Retinal pigment epithelial cell (primary cell): ENCODE measurements at regions not wholly inside any gene's neighbourhood (a gene's known extent, or its start where the extent isn't known, plus 50 kb on each side); places are given as distances from the start of the nearest gene placed in this dataset.

ENCODE experiments used
- DNase-seq: peaks from one replicate; pipeline ENCODE4 v3.0.0-alpha.2; 2010; ENCODE audit warnings: low read depth
- H3K4me3 ChIP-seq: 2 replicates; pipeline ENCODE4 v1.5.1; 2011; ENCODE audit warnings: mild to moderate bottlenecking, low read length, control low read depth, moderate library complexity
- CTCF ChIP-seq: conservative IDR thresholded peaks from 2 replicates; pipeline ENCODE4 v1.5.1; 2011; ENCODE audit warnings: low read depth, low read length, control low read depth, inconsistent platforms

DNA sequence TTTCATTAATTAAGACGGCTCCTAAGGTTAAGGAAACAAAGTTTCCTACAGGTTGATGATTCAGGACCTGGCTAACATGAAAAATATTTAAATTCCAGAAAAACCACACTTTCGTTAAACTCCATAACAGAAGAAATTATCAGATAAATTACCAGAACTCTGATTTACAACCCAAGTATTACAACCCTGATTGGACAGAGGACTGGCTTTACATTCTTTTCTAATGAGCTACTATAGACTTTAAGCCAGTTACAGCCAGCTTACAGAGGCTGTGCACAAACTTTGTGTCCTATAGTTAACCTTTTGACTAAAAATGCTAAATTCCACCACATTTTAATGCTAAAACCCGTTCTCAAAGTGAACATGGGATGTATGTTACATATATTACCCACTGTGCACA, 458.6 kb downstream of the KCNJ3 start:
- peak; percentile 64 for DNase-seq
- no peak for TF ChIP-seq CTCF
- no peak overlapping the region for H3K4me3 ChIP-seq

DNA sequence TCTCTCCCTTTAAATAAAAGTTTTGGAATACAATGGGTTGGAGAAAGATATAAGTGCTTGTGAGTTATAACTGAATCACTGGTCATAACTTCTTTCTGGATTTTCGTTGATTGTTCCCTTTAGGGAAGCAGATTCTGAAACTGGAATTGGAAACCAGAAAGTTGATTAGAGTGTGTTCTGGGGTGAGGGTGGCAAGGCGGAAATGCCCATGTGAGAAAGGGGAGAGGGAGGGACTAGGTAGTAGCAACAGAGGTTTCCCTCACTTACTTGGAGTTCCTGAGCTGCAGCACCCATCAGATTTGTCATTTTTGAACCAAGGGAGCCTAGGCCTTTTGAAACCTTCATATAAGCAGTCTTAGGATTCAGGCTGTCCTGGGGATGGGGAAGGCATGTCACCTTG, 453.4 kb downstream of the KCNJ3 start:
- DNase-seq = no peak
- no peak overlapping the region for H3K4me3 ChIP-seq
- TF ChIP-seq CTCF = no peak

GRCh38 chr2:155151472-155151871, 453.0 kb downstream of the KCNJ3 start:
- no peak for DNase-seq
- no peak for TF ChIP-seq CTCF
- H3K4me3 ChIP-seq = no peak overlapping the region

- no peak for TF ChIP-seq CTCF
- DNase-seq = no peak
These were observed 447.3 kb downstream of the KCNJ3 start for GRCh38 chr2:155145758-155146229.

DNA sequence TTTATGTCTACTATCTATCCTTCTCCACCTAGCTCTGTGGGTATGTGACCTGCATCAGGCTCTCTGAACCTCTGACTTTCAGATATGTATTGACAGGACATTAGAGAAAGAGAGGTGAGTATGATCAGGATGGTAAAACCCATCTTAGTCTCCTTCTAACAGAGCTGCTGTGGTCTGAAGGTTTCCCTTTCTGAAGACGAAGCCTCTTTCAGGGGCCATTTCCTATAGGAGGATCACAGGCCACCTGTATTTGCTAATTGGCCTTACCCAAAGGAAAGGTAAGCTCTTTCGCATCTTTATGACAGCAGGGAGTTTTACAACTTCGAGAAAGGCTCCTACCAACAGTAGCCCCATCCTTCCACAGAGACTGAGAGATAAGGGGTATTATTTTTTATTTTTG, 442.9 kb downstream of the KCNJ3 start:
- no peak for DNase-seq
- no peak for TF ChIP-seq CTCF
- no peak overlapping the region for H3K4me3 ChIP-seq

More at GRCh38 chr2:155145758-155146229, 447.3 kb downstream of the KCNJ3 start:
- no peak overlapping the region for H3K4me3 ChIP-seq

- no peak for DNase-seq
- TF ChIP-seq CTCF = no peak
These were observed 427.2 kb downstream of the KCNJ3 start for GRCh38 chr2:155125585-155126230.

GRCh38 chr2:155115846-155116245, 417.4 kb downstream of the KCNJ3 start:
- DNase-seq = no peak
- no peak for TF ChIP-seq CTCF
- H3K4me3 ChIP-seq = no peak overlapping the region

More at GRCh38 chr2:155125585-155126230, 427.2 kb downstream of the KCNJ3 start:
- H3K4me3 ChIP-seq = no peak overlapping the region
